Esophagus muscularis mucosa (tissue), 4 donors: ENCODE measurements at regions not wholly inside any gene's neighbourhood (a gene's known extent, or its start where the extent isn't known, plus 50 kb on each side); places are given as distances from the start of the nearest gene placed in this dataset.

ENCODE experiments used
- EP300 ChIP-seq: sonication (generic); formaldehyde crosslinking; IDR thresholded peaks from one replicate; pipeline ENCODE4 v1.6.1; 2017; ENCODE audit warnings: antibody characterized with exemption
- POLR2A ChIP-seq: fragments of 450-650 bp; IDR thresholded peaks from one replicate; pipeline ENCODE4 v1.6.1; 2017; ENCODE audit warnings: antibody characterized with exemption, moderate library complexity, mild to moderate bottlenecking, low read depth
- POLR2AphosphoS5 ChIP-seq, 2 donors: sonication (generic); formaldehyde crosslinking; IDR thresholded peaks; one replicate each; pipeline ENCODE4 v1.6.1; 2017; ENCODE audit warnings: antibody characterized with exemption in 2 of 2
- TF ChIP-seq, protein P1 (sequence below), 3 experiments: fragments of 200-600 bp in 2 of 3; fragments of 450-650 bp in 1 of 3; sonication (generic) in 2 of 3; IDR thresholded peaks; one replicate each; pipeline ENCODE4 v1.5.1; 2017 to 2019; ENCODE audit warnings: antibody characterized with exemption in 3 of 3, mild to moderate bottlenecking in 2 of 3, moderate library complexity in 1 of 3

DNA sequence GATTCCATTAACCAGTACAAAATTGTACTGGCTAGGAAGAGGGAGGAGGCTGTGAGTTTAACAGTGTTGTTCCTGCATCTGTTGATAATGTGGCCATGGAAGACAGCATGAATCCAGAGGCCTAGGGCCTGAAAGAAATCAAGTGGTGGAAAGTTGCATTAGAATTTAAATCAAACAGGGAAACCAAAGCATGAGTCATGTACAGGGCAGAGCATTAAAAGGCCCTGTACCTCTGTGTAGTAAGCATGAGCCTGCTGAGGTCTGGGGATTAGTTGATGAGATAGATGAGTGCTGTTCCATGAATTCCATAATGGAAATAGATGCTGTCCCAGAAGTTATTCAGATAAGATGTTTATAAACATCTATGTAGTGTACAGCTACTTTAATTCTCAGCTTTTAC lies 58.3 kb downstream of the MID1IP1 start:
- TF ChIP-seq POLR2A (no peak), POLR2AphosphoS5 (IDR thresholded peaks at IDR 0.05) (no peak), EP300 (no peak)
- TF ChIP-seq, protein P1, sequence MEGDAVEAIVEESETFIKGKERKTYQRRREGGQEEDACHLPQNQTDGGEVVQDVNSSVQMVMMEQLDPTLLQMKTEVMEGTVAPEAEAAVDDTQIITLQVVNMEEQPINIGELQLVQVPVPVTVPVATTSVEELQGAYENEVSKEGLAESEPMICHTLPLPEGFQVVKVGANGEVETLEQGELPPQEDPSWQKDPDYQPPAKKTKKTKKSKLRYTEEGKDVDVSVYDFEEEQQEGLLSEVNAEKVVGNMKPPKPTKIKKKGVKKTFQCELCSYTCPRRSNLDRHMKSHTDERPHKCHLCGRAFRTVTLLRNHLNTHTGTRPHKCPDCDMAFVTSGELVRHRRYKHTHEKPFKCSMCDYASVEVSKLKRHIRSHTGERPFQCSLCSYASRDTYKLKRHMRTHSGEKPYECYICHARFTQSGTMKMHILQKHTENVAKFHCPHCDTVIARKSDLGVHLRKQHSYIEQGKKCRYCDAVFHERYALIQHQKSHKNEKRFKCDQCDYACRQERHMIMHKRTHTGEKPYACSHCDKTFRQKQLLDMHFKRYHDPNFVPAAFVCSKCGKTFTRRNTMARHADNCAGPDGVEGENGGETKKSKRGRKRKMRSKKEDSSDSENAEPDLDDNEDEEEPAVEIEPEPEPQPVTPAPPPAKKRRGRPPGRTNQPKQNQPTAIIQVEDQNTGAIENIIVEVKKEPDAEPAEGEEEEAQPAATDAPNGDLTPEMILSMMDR (IDR thresholded peaks at IDR 0.05) = no peak
